NCI-H510A (cell line): ENCODE measurements at regions not wholly inside any gene's neighbourhood (a gene's known extent, or its start where the extent isn't known, plus 50 kb on each side); places are given as distances from the start of the nearest gene placed in this dataset.
"Not testable (repeated sequence)": the region's sequence is repeated elsewhere in the genome, so short reads cannot be mapped to it uniquely, and the experiment has no call there.

ENCODE experiments used
- DNase-seq: peaks from one replicate; lab custom pipeline; 2025; lab: John Stamatoyannopoulos, UW

- no peak for DNase-seq
These were observed 353.0 kb upstream of the ZFHX3 start for GRCh38 chr16:73400951-73401350.

- DNase-seq, result no peak
These were observed 352.1 kb upstream of the ZFHX3 start for GRCh38 chr16:73399997-73400396.

- no peak for DNase-seq
These were observed 351.6 kb upstream of the ZFHX3 start for GRCh38 chr16:73399486-73399885.

- DNase-seq, result not testable (repeated sequence)
These were observed 350.7 kb upstream of the ZFHX3 start for GRCh38 chr16:73398604-73399003.

- no peak for DNase-seq
These were observed 348.6 kb upstream of the ZFHX3 start for GRCh38 chr16:73396556-73396955.

- DNase-seq, result no peak
These were observed 343.0 kb upstream of the ZFHX3 start for GRCh38 chr16:73390936-73391335.

- no peak for DNase-seq
These were observed 342.6 kb upstream of the ZFHX3 start for GRCh38 chr16:73390491-73390890.

GRCh38 chr16:73389085-73389484 lies 341.2 kb upstream of the ZFHX3 start:
- DNase-seq, result no peak

- no peak for DNase-seq
These were observed 340.1 kb upstream of the ZFHX3 start for GRCh38 chr16:73387979-73388378.

GRCh38 chr16:73385696-73386095 lies 337.8 kb upstream of the ZFHX3 start:
- DNase-seq, result no peak

GRCh38 chr16:73384506-73385089 lies 336.7 kb upstream of the ZFHX3 start:
- no peak for DNase-seq

GRCh38 chr16:73383988-73384365 lies 336.0 kb upstream of the ZFHX3 start:
- DNase-seq, result no peak

- DNase-seq, result no peak
These were observed 335.5 kb upstream of the ZFHX3 start for GRCh38 chr16:73383195-73383987.

- no peak for DNase-seq
These were observed 330.5 kb upstream of the ZFHX3 start for GRCh38 chr16:73378471-73378870.

GRCh38 chr16:73371584-73372319 lies 323.8 kb upstream of the ZFHX3 start:
- no peak for DNase-seq

- DNase-seq, result no peak
These were observed 321.9 kb upstream of the ZFHX3 start for GRCh38 chr16:73369851-73370250.

- no peak for DNase-seq
These were observed 320.8 kb upstream of the ZFHX3 start for GRCh38 chr16:73368715-73369114.

GRCh38 chr16:73365016-73365551 lies 317.2 kb upstream of the ZFHX3 start:
- peak; percentile 10 for DNase-seq

- DNase-seq, result no peak
These were observed 316.5 kb upstream of the ZFHX3 start for GRCh38 chr16:73364413-73364812.

- DNase-seq, result no peak
These were observed 313.1 kb upstream of the ZFHX3 start for GRCh38 chr16:73361061-73361460.

- DNase-seq, result no peak
These were observed 308.6 kb upstream of the ZFHX3 start for GRCh38 chr16:73356401-73357079.

GRCh38 chr16:73355981-73356380 lies 308.1 kb upstream of the ZFHX3 start:
- no peak for DNase-seq
